A549 (cell line): ENCODE measurements at regions not wholly inside any gene's neighbourhood (a gene's known extent, or its start where the extent isn't known, plus 50 kb on each side); places are given as distances from the start of the nearest gene placed in this dataset.

Source experiments
- ATAC-seq, 2 experiments: fragments of 200-7000 bp in 1 of 2; fragments of >200 bp in 1 of 2; cut with Nextera tagmentation in 1 of 2; cut with Tn5 transposase in 1 of 2; 3 replicates each; pipeline versions ENCODE4 v1.8.0 to v1.9.1; 2018 to 2020; ENCODE audit warnings: mild to moderate bottlenecking in 1 of 2, moderate library complexity in 1 of 2
- CTCF ChIA-PET: fragments of 300-600 bp; sonication (Branson Sonifier 250); formaldehyde crosslinking; extraction: SDS; loops from one replicate; lab custom pipeline; 2021; ENCODE audit warnings: antibody characterized with exemption, inconsistent platforms; lab: Yijun Ruan, JAX
- POLR2A ChIA-PET: fragments of 350-600 bp; formaldehyde crosslinking; extraction: SDS; loops from one replicate; lab custom pipeline; 2021; ENCODE audit warnings: antibody characterized with exemption, inconsistent platforms; lab: Yijun Ruan, JAX
- DNase-seq, 2 experiments: peaks; one replicate each; pipeline versions ENCODE4 v3.0.0 to v3.0.0-alpha.2; 2011 to 2016; ENCODE audit warnings: low read depth in 1 of 2, low spot score in 1 of 2
- FAIRE-seq: peaks from 2 replicates; lab custom pipeline; 2011; peaks lifted over from hg19 to GRCh38; lab: Jason Lieb, UNC
- H3K27ac ChIP-seq, 2 experiments: fragments of >200 bp; sonication (Bioruptor Twin); formaldehyde crosslinking; 3 replicates each; pipeline ENCODE4 v1.5.1; 2016 to 2017
- H3K4me1 ChIP-seq: fragments of >200 bp; sonication (Bioruptor Twin); formaldehyde crosslinking; 3 replicates; pipeline ENCODE4 v1.6.1; 2016
- H3K4me2 ChIP-seq: fragments of >200 bp; sonication (Bioruptor Twin); formaldehyde crosslinking; 3 replicates; pipeline ENCODE4 v1.6.1; 2016
- H3K4me3 ChIP-seq: fragments of >200 bp; sonication (Bioruptor Twin); formaldehyde crosslinking; 3 replicates; pipeline ENCODE4 v1.5.1; 2016
- H3K9me3 ChIP-seq: fragments of >200 bp; sonication (Bioruptor Twin); formaldehyde crosslinking; 3 replicates; pipeline ENCODE4 v1.6.1; 2016
- BCL3 ChIP-seq: fragments of >200 bp; sonication (Bioruptor Twin); formaldehyde crosslinking; IDR thresholded peaks from 3 replicates; pipeline ENCODE4 v1.6.1; 2016
- CBX8 ChIP-seq: fragments of 200-600 bp; sonication (generic); IDR thresholded peaks from 2 replicates; pipeline ENCODE4 v1.6.1; 2016
- CHD2 ChIP-seq: fragments of 150-350 bp; IDR thresholded peaks from 2 replicates; pipeline ENCODE4 v1.6.1; 2014; ENCODE audit warnings: low read length; ENCODE audit not compliant: partially characterized antibody
- E2F6 ChIP-seq: IDR thresholded peaks from 2 replicates; pipeline ENCODE4 v1.6.1; 2012; ENCODE audit warnings: low read depth, borderline replicate concordance
- EHF ChIP-seq: fragments of 250-450 bp; sonication (Bioruptor Pico); IDR thresholded peaks from 2 replicates; pipeline ENCODE4 v1.5.0; 2020; ENCODE audit warnings: mild to moderate bottlenecking
- ELK1 ChIP-seq: fragments of 150-350 bp; IDR thresholded peaks from 2 replicates; pipeline ENCODE4 v1.6.1; 2014; ENCODE audit warnings: low read depth, mild to moderate bottlenecking, low read length
- EP300 ChIP-seq, 2 experiments: fragments of >200 bp; sonication (Bioruptor Twin); formaldehyde crosslinking; IDR thresholded peaks; 2 replicates in 1 of 2; 3 replicates in 1 of 2; pipeline ENCODE4 v1.6.1; 2016 to 2017
- FOSB ChIP-seq: fragments of 250-450 bp; sonication (Bioruptor Pico); IDR thresholded peaks from 2 replicates; pipeline ENCODE4 v1.5.0; 2020; ENCODE audit warnings: mild to moderate bottlenecking, moderate library complexity
- HDAC2 ChIP-seq: fragments of 200-600 bp; sonication (generic); IDR thresholded peaks from 2 replicates; pipeline ENCODE4 v1.6.1; 2016
- HOXB5 ChIP-seq: fragments of 250-450 bp; sonication (Bioruptor Pico); IDR thresholded peaks from 2 replicates; pipeline ENCODE4 v1.5.0; 2020; ENCODE audit warnings: mild to moderate bottlenecking, moderate library complexity
- JUNB ChIP-seq: fragments of >200 bp; sonication (Bioruptor Twin); formaldehyde crosslinking; IDR thresholded peaks from 2 replicates; pipeline ENCODE4 v1.6.1; 2016
- KDM1A ChIP-seq: fragments of 200-600 bp; sonication (generic); IDR thresholded peaks from 2 replicates; pipeline ENCODE4 v1.6.1; 2016; ENCODE audit warnings: low read depth, mild to moderate bottlenecking
- MAX ChIP-seq: IDR thresholded peaks from 2 replicates; pipeline ENCODE4 v1.6.1; 2012
- POLR2A ChIP-seq: IDR thresholded peaks from 2 replicates; pipeline ENCODE4 v1.6.1; 2012; ENCODE audit warnings: mild to moderate bottlenecking, low read length
- POLR2AphosphoS2 ChIP-seq: conservative IDR thresholded peaks from 2 replicates; pipeline ENCODE4 v1.6.1; 2012; ENCODE audit warnings: low read length, improper control_type of control experiment, inconsistent platforms
- RARB ChIP-seq: fragments of 250-450 bp; sonication (Bioruptor Pico); IDR thresholded peaks from 2 replicates; pipeline ENCODE4 v1.8.0; 2021; ENCODE audit warnings: mild to moderate bottlenecking, moderate library complexity
- RFX5 ChIP-seq: fragments of 450-650 bp; IDR thresholded peaks from 2 replicates; pipeline ENCODE4 v1.7.1; 2014; ENCODE audit warnings: antibody characterized with exemption, mild to moderate bottlenecking, moderate library complexity
- RNF2 ChIP-seq: fragments of 200-600 bp; sonication (generic); IDR thresholded peaks from 2 replicates; pipeline ENCODE4 v1.6.1; 2016; ENCODE audit warnings: low read depth, mild to moderate bottlenecking, antibody characterized with exemption, moderate library complexity, borderline replicate concordance
- SMC3 ChIP-seq: fragments of >200 bp; sonication (Bioruptor Twin); formaldehyde crosslinking; IDR thresholded peaks from 3 replicates; pipeline ENCODE4 v1.6.1; 2018; ENCODE audit warnings: inconsistent platforms
- TP53 ChIP-seq: fragments of 250-450 bp; sonication (Bioruptor Pico); IDR thresholded peaks from 2 replicates; pipeline ENCODE4 v1.5.0; 2021; ENCODE audit warnings: mild to moderate bottlenecking, moderate library complexity
- USF2 ChIP-seq: fragments of 450-650 bp; IDR thresholded peaks from 2 replicates; pipeline ENCODE4 v1.6.1; 2014; ENCODE audit warnings: antibody characterized with exemption
- ZC3H11A ChIP-seq: fragments of 450-650 bp; IDR thresholded peaks from 2 replicates; pipeline ENCODE4 v1.6.1; 2014; ENCODE audit warnings: antibody characterized with exemption, mild to moderate bottlenecking
- ZNF302 ChIP-seq: fragments of 250-450 bp; sonication (Bioruptor Pico); IDR thresholded peaks from 2 replicates; pipeline ENCODE4 v1.9.0; 2021; ENCODE audit warnings: inconsistent platforms, mild to moderate bottlenecking, moderate library complexity
- ZSCAN20 ChIP-seq: fragments of 250-450 bp; sonication (Bioruptor Pico); IDR thresholded peaks from 2 replicates; pipeline ENCODE4 v1.8.0; 2022; ENCODE audit warnings: mild to moderate bottlenecking, moderate library complexity
- WGBS: methylation state at CpG from one replicate; pipeline ENCODE4 v1.1.6; 2017; ENCODE audit errors: missing lambda C conversion rate; 5-methylcytosine and 5-hydroxymethylcytosine counted together
- TF ChIP-seq, protein P1 (sequence below): fragments of >200 bp; sonication (Bioruptor Twin); formaldehyde crosslinking; IDR thresholded peaks from 3 replicates; pipeline ENCODE4 v1.5.1; 2016

GRCh38 chr2:236977852-236978398 is 107.8 kb upstream of the COPS8 start:
- FAIRE-seq (no peak), ATAC-seq (no peak), DNase-seq (no peak)
- ChIA-PET POLR2A (no interaction called here), CTCF (interaction anchor here (1.1 to 1.2 kb wide), 2 partner anchors 20 to 21 kb away, joined by 3 to 5 read pairs; no protein-coding TSS in a partner anchor)
- no peak for TF ChIP-seq ZSCAN20
- TF ChIP-seq CBX8: no peak
- no peak for TF ChIP-seq FOSB (CRISPR knock-in tag)
- no peak for TF ChIP-seq HDAC2
- TF ChIP-seq SMC3: no peak
- TF ChIP-seq KDM1A: no peak
- no peak for TF ChIP-seq EP300 (IDR thresholded peaks at IDR 0.05)
- TF ChIP-seq CHD2: no peak
- no peak for TF ChIP-seq RARB
- no peak for TF ChIP-seq TP53
- TF ChIP-seq MAX: no peak
- TF ChIP-seq JUNB: no peak
- TF ChIP-seq HOXB5 (CRISPR knock-in tag): no peak
- no peak for TF ChIP-seq ELK1
- no peak for TF ChIP-seq ZNF302
- H3K27ac ChIP-seq: no peak overlapping the region
- H3K4me1 ChIP-seq: peaks cover 7% of the 10 kb centered on the region; the same call in 2 of the 3 replicates
- H3K4me3 ChIP-seq: no peak overlapping the region
- 62% methylated on average over 7 of the region's 7 CpGs for WGBS
- peaks cover 3% of the 10 kb centered on the region for H3K9me3 ChIP-seq
- H3K4me2 ChIP-seq: no peak overlapping the region

DNA sequence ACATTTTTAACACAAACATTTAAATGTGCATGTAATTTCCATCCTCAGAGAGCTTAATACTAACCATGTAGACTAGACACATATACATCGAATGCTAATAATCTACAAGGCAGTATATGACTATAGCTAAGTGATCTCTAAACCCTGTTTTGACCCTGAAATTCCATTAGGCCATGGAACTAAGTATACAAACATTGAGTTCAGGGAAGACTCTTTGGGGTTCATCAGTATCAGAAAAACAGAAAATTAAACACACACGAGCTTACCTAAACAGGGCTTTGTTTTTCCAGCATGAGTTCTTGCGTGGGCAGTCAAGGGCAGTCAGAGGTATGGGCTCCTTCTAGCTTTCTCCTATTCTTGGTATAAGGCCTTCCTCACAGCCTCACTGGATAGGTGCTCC is 106.0 kb upstream of the COPS8 start:
- Histone ChIP-seq H3K9me3 (peaks cover 13% of the 10 kb centered on the region), H3K27ac (no peak overlapping the region), H3K4me1 (no peaks in the 10 kb centered on the region), H3K4me2 (no peak overlapping the region), H3K4me3 (no peak overlapping the region)
- no peak for DNase-seq
- ChIA-PET POLR2A (no interaction called here), CTCF (interaction anchor here (1.2 kb wide), 1 partner anchor 17 kb away, joined by 3 read pairs; no protein-coding TSS in a partner anchor)
- no peak for TF ChIP-seq ELK1
- TF ChIP-seq, protein P1, sequence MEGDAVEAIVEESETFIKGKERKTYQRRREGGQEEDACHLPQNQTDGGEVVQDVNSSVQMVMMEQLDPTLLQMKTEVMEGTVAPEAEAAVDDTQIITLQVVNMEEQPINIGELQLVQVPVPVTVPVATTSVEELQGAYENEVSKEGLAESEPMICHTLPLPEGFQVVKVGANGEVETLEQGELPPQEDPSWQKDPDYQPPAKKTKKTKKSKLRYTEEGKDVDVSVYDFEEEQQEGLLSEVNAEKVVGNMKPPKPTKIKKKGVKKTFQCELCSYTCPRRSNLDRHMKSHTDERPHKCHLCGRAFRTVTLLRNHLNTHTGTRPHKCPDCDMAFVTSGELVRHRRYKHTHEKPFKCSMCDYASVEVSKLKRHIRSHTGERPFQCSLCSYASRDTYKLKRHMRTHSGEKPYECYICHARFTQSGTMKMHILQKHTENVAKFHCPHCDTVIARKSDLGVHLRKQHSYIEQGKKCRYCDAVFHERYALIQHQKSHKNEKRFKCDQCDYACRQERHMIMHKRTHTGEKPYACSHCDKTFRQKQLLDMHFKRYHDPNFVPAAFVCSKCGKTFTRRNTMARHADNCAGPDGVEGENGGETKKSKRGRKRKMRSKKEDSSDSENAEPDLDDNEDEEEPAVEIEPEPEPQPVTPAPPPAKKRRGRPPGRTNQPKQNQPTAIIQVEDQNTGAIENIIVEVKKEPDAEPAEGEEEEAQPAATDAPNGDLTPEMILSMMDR: no peak
- TF ChIP-seq RNF2: no peak
- no peak for TF ChIP-seq BCL3
- TF ChIP-seq USF2: no peak
- no peak for TF ChIP-seq POLR2AphosphoS2
- no peak for TF ChIP-seq EHF (CRISPR knock-in tag)
- no peak for TF ChIP-seq FOSB (CRISPR knock-in tag)
- TF ChIP-seq POLR2A: no peak
- TF ChIP-seq E2F6: no peak
- TF ChIP-seq ZC3H11A: no peak
- TF ChIP-seq RFX5: no peak
- FAIRE-seq: no peak
- WGBS: 67% methylated on average over 3 of the region's 3 CpGs
- no peak for ATAC-seq
